IMR-90 (cell line): ENCODE measurements at regions not wholly inside any gene's neighbourhood (a gene's known extent, or its start where the extent isn't known, plus 50 kb on each side); places are given as distances from the start of the nearest gene placed in this dataset.

ENCODE experiments used
- ATAC-seq: fragments of 200-7000 bp; cut with Tn5 transposase; 2 replicates; pipeline ENCODE4 v1.9.1; 2020; ENCODE audit warnings: low read depth, mild to moderate bottlenecking, moderate library complexity
- BruUV-seq: library from RNA; stranded (reverse); fragments of 400-500 nt; replicated peaks from 2 replicates; lab custom pipeline; 2021; lab: Mats Ljungman, UMichigan
- CTCF ChIA-PET: fragments of 300-600 bp; formaldehyde crosslinking; extraction: SDS; loops from one replicate; lab custom pipeline; 2021; ENCODE audit warnings: antibody characterized with exemption; lab: Yijun Ruan, JAX
- POLR2A ChIA-PET: fragments of 300-600 bp; sonication (Branson Sonifier 250); formaldehyde crosslinking; loops from one replicate; lab custom pipeline; 2022; ENCODE audit warnings: antibody characterized with exemption; ENCODE audit not compliant: unreplicated experiment; lab: Charles Lee
- DNase-seq: peaks from one replicate; pipeline ENCODE4 v3.0.0; 2013
- H2AFZ ChIP-seq: replicated peaks from 2 replicates; pipeline ENCODE3; 2013; ENCODE audit warnings: low read length, mild to moderate bottlenecking; ENCODE audit not compliant: poor library complexity
- H2AK5ac ChIP-seq: 2 replicates; pipeline ENCODE4 v1.6.1; 2013; ENCODE audit warnings: low read depth, low read length, inconsistent platforms
- H2AK9ac ChIP-seq: replicated peaks from 2 replicates; pipeline ENCODE3; 2013; ENCODE audit warnings: mild to moderate bottlenecking, low read depth, low read length, moderate library complexity; ENCODE audit not compliant: poor library complexity
- H2BK120ac ChIP-seq: 2 replicates; pipeline ENCODE4 v1.6.1; 2013; ENCODE audit warnings: low read depth, low read length, inconsistent platforms
- H2BK15ac ChIP-seq: 3 replicates; pipeline ENCODE4 v1.6.1; 2013; ENCODE audit warnings: low read depth, low read length, inconsistent platforms
- H2BK20ac ChIP-seq: 2 replicates; pipeline ENCODE4 v1.6.1; 2013; ENCODE audit warnings: low read depth, mild to moderate bottlenecking, inconsistent platforms, low read length, moderate library complexity
- H2BK5ac ChIP-seq: 2 replicates; pipeline ENCODE4 v1.6.1; 2013; ENCODE audit warnings: mild to moderate bottlenecking, low read depth, low read length, inconsistent platforms; ENCODE audit not compliant: poor library complexity, severe bottlenecking
- H3K14ac ChIP-seq: replicated peaks from 2 replicates; pipeline ENCODE4 v1.6.1; 2013; ENCODE audit warnings: low read depth, low read length, inconsistent platforms
- H3K18ac ChIP-seq: 2 replicates; pipeline ENCODE4 v1.6.1; 2013; ENCODE audit warnings: low read depth, low read length, control low read depth
- H3K23ac ChIP-seq: 2 replicates; pipeline ENCODE4 v1.6.1; 2013; ENCODE audit warnings: low read depth, low read length, inconsistent platforms
- H3K27ac ChIP-seq: 2 replicates; pipeline ENCODE4 v1.5.1; 2013; ENCODE audit warnings: mild to moderate bottlenecking, control low read depth, low read length; ENCODE audit not compliant: insufficient read depth
- H3K27me3 ChIP-seq: 2 replicates; pipeline ENCODE4 v1.6.1; 2013; ENCODE audit warnings: low read length; ENCODE audit not compliant: control insufficient read depth, insufficient read depth
- H3K36me3 ChIP-seq: 2 replicates; pipeline ENCODE4 v1.6.1; 2013; ENCODE audit warnings: low read length, mixed read lengths; ENCODE audit not compliant: control insufficient read depth, insufficient read depth
- H3K4ac ChIP-seq: 2 replicates; pipeline ENCODE4 v1.6.1; 2013; ENCODE audit warnings: low read depth, low read length, inconsistent platforms
- H3K4me1 ChIP-seq: 2 replicates; pipeline ENCODE4 v1.6.1; 2013; ENCODE audit warnings: low read length, mixed read lengths; ENCODE audit not compliant: control insufficient read depth, insufficient read depth
- H3K4me2 ChIP-seq: 2 replicates; pipeline ENCODE4 v1.6.1; 2013; ENCODE audit warnings: low read depth, mild to moderate bottlenecking, control low read depth, low read length, moderate library complexity
- H3K4me3 ChIP-seq: 2 replicates; pipeline ENCODE4 v1.5.1; 2013; ENCODE audit warnings: low read depth, mild to moderate bottlenecking, control low read depth, low read length, moderate library complexity; ENCODE audit not compliant: insufficient read depth
- H3K56ac ChIP-seq: 2 replicates; pipeline ENCODE4 v1.6.1; 2013; ENCODE audit warnings: low read length, inconsistent platforms; ENCODE audit not compliant: insufficient read depth; ENCODE audit errors: extremely low read depth
- H3K79me1 ChIP-seq, 2 experiments: 2 replicates each; pipeline ENCODE4 v1.6.1; 2013; ENCODE audit warnings: low read length in 2 of 2, inconsistent platforms in 1 of 2, low read depth in 1 of 2
- H3K9ac ChIP-seq: 2 replicates; pipeline ENCODE4 v1.6.1; 2013; ENCODE audit warnings: low read depth, low read length, control low read depth
- H3K9me1 ChIP-seq: 2 replicates; pipeline ENCODE4 v1.6.1; 2013; ENCODE audit warnings: low read length, inconsistent platforms; ENCODE audit not compliant: insufficient read depth
- H3K9me3 ChIP-seq: 2 replicates; pipeline ENCODE4 v1.6.1; 2013; ENCODE audit warnings: low read length; ENCODE audit not compliant: control insufficient read depth, insufficient read depth
- H4K20me1 ChIP-seq: 2 replicates; pipeline ENCODE4 v1.6.1; 2013; ENCODE audit warnings: low read length, inconsistent platforms; ENCODE audit not compliant: insufficient read depth
- H4K5ac ChIP-seq: 2 replicates; pipeline ENCODE4 v1.6.1; 2013; ENCODE audit warnings: mild to moderate bottlenecking, low read depth, low read length, control low read depth
- H4K8ac ChIP-seq, 2 experiments: 2 replicates each; pipeline ENCODE4 v1.6.1; 2013; ENCODE audit warnings: low read depth in 2 of 2, low read length in 2 of 2, control low read depth in 1 of 2, inconsistent platforms in 1 of 2
- H4K91ac ChIP-seq: 2 replicates; pipeline ENCODE4 v1.6.1; 2013; ENCODE audit warnings: low read depth, low read length, inconsistent platforms; ENCODE audit not compliant: insufficient read depth
- BHLHE40 ChIP-seq: fragments of 150-350 bp; IDR thresholded peaks from 2 replicates; pipeline ENCODE4 v1.6.1; 2016; ENCODE audit warnings: mild to moderate bottlenecking, low read depth, low read length
- FOS ChIP-seq: fragments of 150-350 bp; IDR thresholded peaks from 2 replicates; pipeline ENCODE4 v1.6.1; 2016; ENCODE audit warnings: low read depth, low read length
- MXI1 ChIP-seq: IDR thresholded peaks from 2 replicates; pipeline ENCODE4 v1.6.1; 2012; ENCODE audit warnings: low read depth, mild to moderate bottlenecking, low read length, moderate library complexity, borderline replicate concordance
- POLR2A ChIP-seq: IDR thresholded peaks from 2 replicates; pipeline ENCODE4 v1.6.1; 2012; ENCODE audit warnings: mild to moderate bottlenecking, low read depth, low read length
- RAD21 ChIP-seq: IDR thresholded peaks from 2 replicates; pipeline ENCODE4 v1.6.1; 2012; ENCODE audit warnings: low read length, improper control_type of control experiment
- RCOR1 ChIP-seq: IDR thresholded peaks from 2 replicates; pipeline ENCODE4 v1.6.1; 2012; ENCODE audit warnings: mild to moderate bottlenecking, low read length, improper control_type of control experiment; ENCODE audit not compliant: insufficient replicate concordance
- RFX5 ChIP-seq: IDR thresholded peaks from 2 replicates; pipeline ENCODE4 v1.8.0; 2012; ENCODE audit warnings: low read depth, mild to moderate bottlenecking, low read length, moderate library complexity
- SMC3 ChIP-seq: fragments of 150-350 bp; IDR thresholded peaks from 2 replicates; pipeline ENCODE4 v1.6.1; 2016; ENCODE audit warnings: low read depth, mild to moderate bottlenecking, antibody characterized with exemption, low read length, moderate library complexity
- USF2 ChIP-seq: fragments of 150-350 bp; IDR thresholded peaks from 2 replicates; pipeline ENCODE4 v1.6.1; 2017; ENCODE audit warnings: mild to moderate bottlenecking, antibody characterized with exemption, low read length, low read depth
- WGBS, 2 experiments: methylation state at CpG; one replicate each; pipeline versions ENCODE4 v1.1.5 to v1.1.7; 2013; ENCODE audit warnings: missing lambda C conversion rate in 2 of 2; ENCODE audit not compliant: insufficient read length in 1 of 2; ENCODE audit errors: extremely low coverage in 2 of 2; 5-methylcytosine and 5-hydroxymethylcytosine counted together
- dilution Hi-C: fragments of 300-500 bp; cut with HindIII; formaldehyde crosslinking; loops from one replicate; pipeline ENCODE4 v1.14.3; 2018; ENCODE audit warnings: low sequenced_read_pairs; ENCODE audit not compliant: unreplicated experiment
- in situ Hi-C: fragments of 300-500 bp; cut with MboI; formaldehyde crosslinking; loops from 3 replicates; pipeline ENCODE4 v1.14.3; 2019; ENCODE audit warnings: low sequenced_read_pairs, inconsistent platforms, mixed read lengths
- intact Hi-C: fragments of 100-400 bp; cut with micrococcal nuclease; formaldehyde crosslinking; loops from 2 replicates; pipeline ENCODE4 v1.10.0; 2022
- TF ChIP-seq, protein P1 (sequence below): conservative IDR thresholded peaks from 2 replicates; pipeline ENCODE4 v1.5.1; 2012; ENCODE audit warnings: mild to moderate bottlenecking, low read depth, low read length, improper control_type of control experiment

DNA sequence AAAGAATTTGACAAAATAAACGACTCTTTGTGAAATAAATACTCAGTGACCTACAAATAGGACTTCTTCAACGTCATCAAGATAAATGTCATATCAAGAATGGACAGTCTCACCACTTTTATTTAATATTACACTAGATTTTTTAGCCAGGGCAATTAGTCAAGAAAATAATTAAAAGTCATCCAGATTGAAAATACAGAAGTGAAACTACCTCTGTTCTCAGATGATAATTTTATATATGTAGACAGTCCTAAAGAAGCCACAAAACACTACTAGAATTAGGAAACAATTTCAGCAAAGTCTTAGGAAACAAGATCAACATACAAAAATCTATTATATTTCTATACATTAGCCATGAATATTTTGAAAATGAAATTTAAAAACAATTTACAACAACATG is 689.6 kb upstream of the SEL1L start:
- no peak overlapping the region for H2BK15ac ChIP-seq
- dilution Hi-C loops, result no loop called here
- no peak overlapping the region for H3K27ac ChIP-seq
- no peak overlapping the region for H3K9ac ChIP-seq
- no peak overlapping the region for H2BK120ac ChIP-seq
- H3K27me3 ChIP-seq, result no peaks in the 10 kb centered on the region
- H3K79me1 ChIP-seq, result no peaks in the 10 kb centered on the region
- ATAC-seq (no peak), DNase-seq (no peak)
- H2BK20ac ChIP-seq, result no peak overlapping the region
- intact Hi-C loops, result no loop called here
- no peak overlapping the region for H2BK5ac ChIP-seq
- no peaks in the 10 kb centered on the region for H4K20me1 ChIP-seq
- H3K9me1 ChIP-seq, result no peaks in the 10 kb centered on the region
- H4K5ac ChIP-seq, result no peak overlapping the region
- H4K91ac ChIP-seq, result no peak overlapping the region
- no peak overlapping the region for H2AK5ac ChIP-seq
- no TSS peak for BruUV-seq
- H3K4ac ChIP-seq, result no peak overlapping the region
- H3K56ac ChIP-seq, result no peak overlapping the region
- no peak overlapping the region for H2AK9ac ChIP-seq
- no peak overlapping the region for H3K4me3 ChIP-seq
- ChIA-PET CTCF (no interaction called here), POLR2A (no interaction called here)
- TF ChIP-seq BHLHE40, result no peak
- TF ChIP-seq SMC3, result no peak
- no peak for TF ChIP-seq RFX5
- no peak for TF ChIP-seq RAD21
- TF ChIP-seq POLR2A, result no peak
- TF ChIP-seq FOS, result no peak
- TF ChIP-seq, protein P1, sequence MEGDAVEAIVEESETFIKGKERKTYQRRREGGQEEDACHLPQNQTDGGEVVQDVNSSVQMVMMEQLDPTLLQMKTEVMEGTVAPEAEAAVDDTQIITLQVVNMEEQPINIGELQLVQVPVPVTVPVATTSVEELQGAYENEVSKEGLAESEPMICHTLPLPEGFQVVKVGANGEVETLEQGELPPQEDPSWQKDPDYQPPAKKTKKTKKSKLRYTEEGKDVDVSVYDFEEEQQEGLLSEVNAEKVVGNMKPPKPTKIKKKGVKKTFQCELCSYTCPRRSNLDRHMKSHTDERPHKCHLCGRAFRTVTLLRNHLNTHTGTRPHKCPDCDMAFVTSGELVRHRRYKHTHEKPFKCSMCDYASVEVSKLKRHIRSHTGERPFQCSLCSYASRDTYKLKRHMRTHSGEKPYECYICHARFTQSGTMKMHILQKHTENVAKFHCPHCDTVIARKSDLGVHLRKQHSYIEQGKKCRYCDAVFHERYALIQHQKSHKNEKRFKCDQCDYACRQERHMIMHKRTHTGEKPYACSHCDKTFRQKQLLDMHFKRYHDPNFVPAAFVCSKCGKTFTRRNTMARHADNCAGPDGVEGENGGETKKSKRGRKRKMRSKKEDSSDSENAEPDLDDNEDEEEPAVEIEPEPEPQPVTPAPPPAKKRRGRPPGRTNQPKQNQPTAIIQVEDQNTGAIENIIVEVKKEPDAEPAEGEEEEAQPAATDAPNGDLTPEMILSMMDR, result no peak
- no peak for TF ChIP-seq USF2
- no peak for TF ChIP-seq MXI1
- TF ChIP-seq RCOR1, result no peak
- H2AFZ ChIP-seq, result no peak overlapping the region
- H3K36me3 ChIP-seq, result no peaks in the 10 kb centered on the region
- H3K23ac ChIP-seq, result no peak overlapping the region
- H3K18ac ChIP-seq, result no peak overlapping the region
- H3K4me1 ChIP-seq, result no peaks in the 10 kb centered on the region
- in situ Hi-C loops, result no loop called here
- H3K14ac ChIP-seq, result no peak overlapping the region
- peaks cover 7% of the 10 kb centered on the region for H3K9me3 ChIP-seq
- no peak overlapping the region for H3K4me2 ChIP-seq
- H4K8ac ChIP-seq, result no peak overlapping the region
- WGBS, 2 experiments, result no CpG with 5 or more reads among the region's 2 CpGs
